22Rv1 (cell line): ENCODE measurements at regions not wholly inside any gene's neighbourhood (a gene's known extent, or its start where the extent isn't known, plus 50 kb on each side); places are given as distances from the start of the nearest gene placed in this dataset.

Source experiments
- H3K27ac ChIP-seq: fragments of 450-650 bp; 2 replicates; pipeline ENCODE4 v1.5.1; 2017
- ZFX ChIP-seq: fragments of 450-650 bp; IDR thresholded peaks from 2 replicates; pipeline ENCODE4 v1.6.1; 2017; ENCODE audit warnings: antibody characterized with exemption, borderline replicate concordance
- TF ChIP-seq, protein P1 (sequence below): fragments of 450-650 bp; IDR thresholded peaks from 2 replicates; pipeline ENCODE4 v1.5.1; 2017; ENCODE audit warnings: mild to moderate bottlenecking

DNA sequence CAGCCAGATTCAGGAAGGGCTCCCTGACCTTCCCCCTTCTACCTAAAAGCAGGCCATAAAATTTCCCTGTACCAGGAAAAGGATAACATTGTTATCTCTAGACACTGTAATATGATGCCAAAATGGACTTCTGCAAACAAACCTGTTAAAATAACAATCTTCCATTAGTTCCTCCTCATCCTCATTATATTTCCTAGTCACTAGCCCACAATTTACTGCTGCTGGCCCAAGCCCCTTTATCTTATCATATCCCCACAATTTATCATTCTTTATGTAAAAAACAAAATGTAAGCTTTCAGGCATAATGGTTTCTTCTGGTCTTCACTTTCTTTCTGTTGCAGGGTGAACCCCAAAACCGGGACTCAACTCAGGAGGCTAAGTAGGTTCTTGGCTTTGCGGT, 1132.1 kb upstream of the CNTN5 start:
- TF ChIP-seq, protein P1, sequence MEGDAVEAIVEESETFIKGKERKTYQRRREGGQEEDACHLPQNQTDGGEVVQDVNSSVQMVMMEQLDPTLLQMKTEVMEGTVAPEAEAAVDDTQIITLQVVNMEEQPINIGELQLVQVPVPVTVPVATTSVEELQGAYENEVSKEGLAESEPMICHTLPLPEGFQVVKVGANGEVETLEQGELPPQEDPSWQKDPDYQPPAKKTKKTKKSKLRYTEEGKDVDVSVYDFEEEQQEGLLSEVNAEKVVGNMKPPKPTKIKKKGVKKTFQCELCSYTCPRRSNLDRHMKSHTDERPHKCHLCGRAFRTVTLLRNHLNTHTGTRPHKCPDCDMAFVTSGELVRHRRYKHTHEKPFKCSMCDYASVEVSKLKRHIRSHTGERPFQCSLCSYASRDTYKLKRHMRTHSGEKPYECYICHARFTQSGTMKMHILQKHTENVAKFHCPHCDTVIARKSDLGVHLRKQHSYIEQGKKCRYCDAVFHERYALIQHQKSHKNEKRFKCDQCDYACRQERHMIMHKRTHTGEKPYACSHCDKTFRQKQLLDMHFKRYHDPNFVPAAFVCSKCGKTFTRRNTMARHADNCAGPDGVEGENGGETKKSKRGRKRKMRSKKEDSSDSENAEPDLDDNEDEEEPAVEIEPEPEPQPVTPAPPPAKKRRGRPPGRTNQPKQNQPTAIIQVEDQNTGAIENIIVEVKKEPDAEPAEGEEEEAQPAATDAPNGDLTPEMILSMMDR, result no peak
- TF ChIP-seq ZFX, result no peak
- H3K27ac ChIP-seq, result no peak overlapping the region

- no peak overlapping the region for H3K27ac ChIP-seq
- no peak for TF ChIP-seq ZFX
- TF ChIP-seq, protein P1, result no peak
These were observed 1130.3 kb upstream of the CNTN5 start for GRCh38 chr11:97890466-97890865.

DNA sequence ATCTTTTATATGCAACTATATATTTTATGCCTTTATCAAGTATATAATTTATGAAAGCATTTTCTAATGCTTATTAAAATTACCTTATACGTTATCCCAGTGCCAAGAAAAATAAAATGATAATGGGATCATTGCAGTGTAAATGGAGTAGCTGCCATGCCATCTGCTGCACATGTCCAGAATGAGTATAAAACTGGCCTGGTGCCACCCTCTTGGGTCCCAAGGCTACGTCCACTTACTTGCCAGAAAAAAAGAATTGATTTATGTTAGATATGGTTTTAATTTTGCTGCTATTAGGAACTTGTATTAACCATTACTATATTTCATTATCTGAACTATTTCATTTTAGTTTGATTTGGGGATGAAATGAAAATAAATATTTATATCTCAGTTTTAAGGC, 1127.1 kb upstream of the CNTN5 start:
- TF ChIP-seq, protein P1, result no peak
- TF ChIP-seq ZFX, result no peak
- no peak overlapping the region for H3K27ac ChIP-seq

DNA sequence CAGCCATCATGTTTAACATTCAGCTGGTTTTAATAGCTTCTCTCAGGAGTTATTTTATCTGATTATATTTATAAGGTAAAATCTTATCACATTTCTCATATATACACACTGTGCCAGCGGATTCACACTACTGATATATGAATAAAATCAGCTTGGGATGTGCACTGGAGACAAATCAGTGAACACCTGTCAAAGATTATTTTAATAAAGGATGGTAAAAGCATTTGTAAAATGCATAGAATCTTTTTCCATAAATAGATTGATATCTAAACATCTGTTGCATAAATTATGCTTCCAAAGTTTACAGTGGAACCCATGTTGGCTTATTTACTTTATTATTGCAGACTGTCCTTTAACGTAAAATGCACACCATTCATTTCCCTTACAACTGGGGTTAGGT, 1125.8 kb upstream of the CNTN5 start:
- no peak overlapping the region for H3K27ac ChIP-seq
- TF ChIP-seq ZFX, result no peak
- TF ChIP-seq, protein P1, result no peak

GRCh38 chr11:97895572-97895971, 1125.2 kb upstream of the CNTN5 start:
- TF ChIP-seq, protein P1, result no peak
- no peak for TF ChIP-seq ZFX
- no peak overlapping the region for H3K27ac ChIP-seq

GRCh38 chr11:97902828-97903227, 1117.9 kb upstream of the CNTN5 start:
- H3K27ac ChIP-seq, result no peak overlapping the region

DNA sequence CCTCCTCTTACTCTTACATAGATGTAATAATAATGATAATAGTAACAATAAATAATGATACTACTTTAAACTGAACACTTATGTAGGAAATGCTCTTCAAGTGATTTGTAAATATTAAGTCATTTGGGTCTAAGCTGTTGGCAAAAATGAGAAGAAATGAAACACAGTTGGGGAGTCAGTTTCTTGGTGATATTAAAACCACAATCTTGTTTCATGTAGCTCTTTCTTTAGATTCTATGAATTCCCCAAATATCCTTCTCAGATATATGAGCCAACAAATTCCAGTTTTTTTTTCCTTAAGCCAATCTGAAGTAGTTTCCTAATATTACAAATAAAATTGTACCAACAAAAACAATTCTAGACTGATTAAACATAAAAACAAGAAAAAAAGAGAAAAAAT, 1115.6 kb upstream of the CNTN5 start:
- no peak overlapping the region for H3K27ac ChIP-seq
- TF ChIP-seq, protein P1, result no peak
- no peak for TF ChIP-seq ZFX

More at GRCh38 chr11:97902828-97903227, 1117.9 kb upstream of the CNTN5 start:
- TF ChIP-seq, protein P1, result no peak
- TF ChIP-seq ZFX, result no peak
